ENCODE measurements at regions not wholly inside any gene's neighbourhood (a gene's known extent, or its start where the extent isn't known, plus 50 kb on each side); places are given as distances from the start of the nearest gene placed in this dataset.
"Not testable (repeated sequence)": the region's sequence is repeated elsewhere in the genome, so short reads cannot be mapped to it uniquely, and the experiment has no call there.

DNA sequence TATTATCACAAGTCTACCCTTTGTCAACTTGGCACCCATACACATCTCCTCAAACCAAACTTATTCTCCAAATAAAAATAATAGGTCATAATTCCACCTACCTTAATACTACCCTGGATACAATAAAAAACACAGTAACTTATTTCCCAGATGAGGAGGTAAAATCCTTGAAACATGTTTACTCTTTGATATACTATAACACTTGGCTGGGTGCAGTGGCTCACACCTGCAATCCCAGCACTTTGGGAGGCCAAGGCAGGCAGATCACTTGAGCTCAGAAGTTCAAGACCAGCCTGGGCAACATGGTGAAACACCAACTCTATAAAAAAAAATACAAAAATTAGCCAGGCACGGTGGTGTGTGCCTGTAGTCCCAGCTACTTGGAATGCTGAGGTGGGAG, 54.4 kb upstream of the PRSS3 start:
- not testable (repeated sequence) for DNase-seq

DNA sequence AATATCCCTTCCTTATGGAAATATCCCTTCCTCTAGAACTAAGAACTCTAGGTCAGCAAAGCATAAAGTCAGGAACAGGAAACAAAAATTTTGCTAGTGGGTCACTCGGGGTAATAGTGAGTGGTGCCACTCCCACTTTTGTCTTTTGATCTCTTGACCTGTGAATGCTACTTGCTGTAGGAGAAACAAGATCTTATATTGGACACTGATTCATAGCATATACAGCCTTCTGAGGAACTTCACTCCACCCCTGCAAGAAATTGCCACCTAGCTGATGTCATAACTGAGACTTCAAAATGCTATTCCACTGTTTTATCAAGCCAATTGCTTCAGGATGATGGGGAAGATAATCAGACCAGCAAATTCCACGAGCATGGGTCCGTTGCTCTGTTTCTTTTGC, 53.3 kb upstream of the PRSS3 start:
- DNase-seq: no peak

DNA sequence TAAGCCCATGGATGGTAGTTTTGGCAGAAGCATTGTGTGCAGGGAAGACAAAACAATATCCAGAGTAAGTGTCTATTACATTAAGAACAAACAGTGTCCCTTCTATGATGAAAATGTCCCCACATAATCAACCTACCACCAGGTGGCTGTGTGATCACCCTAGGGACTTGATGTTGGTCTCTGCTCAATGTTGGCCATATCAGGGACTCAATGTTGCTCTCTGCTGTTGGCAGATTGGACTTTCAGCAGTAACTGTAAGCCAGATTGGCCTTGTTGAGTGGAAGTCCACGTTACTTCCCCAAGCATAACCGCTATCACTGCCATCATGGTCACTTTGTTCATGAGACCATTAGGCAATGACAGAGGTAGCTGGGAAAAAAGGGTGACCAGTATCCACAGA, 52.8 kb upstream of the PRSS3 start:
- DNase-seq: no peak
